Glutamatergic neuron (in vitro differentiated cells): ENCODE measurements at regions not wholly inside any gene's neighbourhood (a gene's known extent, or its start where the extent isn't known, plus 50 kb on each side); places are given as distances from the start of the nearest gene placed in this dataset.

Source experiments
- DNase-seq: peaks from one replicate; pipeline ENCODE4 v3.0.0; 2022
- H3K27ac Mint-ChIP-seq: one replicate; pipeline ENCODE4 v1.8.0; 2020; ENCODE audit warnings: mild to moderate bottlenecking, mixed read lengths, inconsistent platforms; ENCODE audit not compliant: unreplicated experiment
- H3K27me3 Mint-ChIP-seq: one replicate; pipeline ENCODE4 v1.8.0; 2020; ENCODE audit warnings: mild to moderate bottlenecking, moderate library complexity, mixed read lengths, inconsistent platforms; ENCODE audit not compliant: unreplicated experiment
- H3K36me3 Mint-ChIP-seq: one replicate; pipeline ENCODE4 v1.8.0; 2020; ENCODE audit warnings: mild to moderate bottlenecking, mixed read lengths, inconsistent platforms; ENCODE audit not compliant: unreplicated experiment
- H3K4me1 Mint-ChIP-seq: one replicate; pipeline ENCODE4 v1.8.0; 2020; ENCODE audit warnings: mild to moderate bottlenecking, low read depth, mixed read lengths, inconsistent platforms; ENCODE audit not compliant: unreplicated experiment
- H3K4me3 Mint-ChIP-seq: one replicate; pipeline ENCODE4 v1.8.0; 2020; ENCODE audit warnings: mild to moderate bottlenecking, mixed read lengths, inconsistent platforms; ENCODE audit not compliant: unreplicated experiment
- H3K9me3 Mint-ChIP-seq: one replicate; pipeline ENCODE4 v1.8.0; 2020; ENCODE audit warnings: mild to moderate bottlenecking, moderate library complexity, mixed read lengths, inconsistent platforms; ENCODE audit not compliant: unreplicated experiment
- TF ChIP-seq, protein P1 (sequence below): fragments of 200-600 bp; sonication (generic); IDR thresholded peaks from one replicate; pipeline ENCODE4 v1.5.0; 2021; ENCODE audit not compliant: partially characterized antibody, unreplicated experiment

DNA sequence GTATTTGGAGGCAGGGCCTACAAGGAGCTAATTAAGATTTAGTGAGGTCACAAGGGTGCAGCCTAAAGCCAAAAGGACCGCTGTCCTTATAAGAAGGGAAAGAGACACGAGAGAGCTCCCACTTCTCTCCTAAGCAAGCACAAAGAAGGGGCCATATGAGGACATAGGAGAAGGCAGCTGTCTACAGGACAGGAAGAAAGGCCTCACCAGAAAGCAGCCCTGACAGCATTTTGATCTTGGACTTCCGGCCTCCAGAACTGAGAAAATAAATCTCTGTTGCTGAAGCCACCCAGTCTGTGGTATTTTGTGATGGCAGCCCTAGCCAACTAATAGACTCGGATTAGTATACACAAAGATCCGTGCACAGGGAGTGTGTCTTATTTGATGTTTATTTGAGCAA is 139.7 kb downstream of the B3GNT2 start:
- H3K4me1 Mint-ChIP-seq: peaks cover 4% of the 10 kb centered on the region
- H3K36me3 Mint-ChIP-seq: no peaks in the 10 kb centered on the region
- H3K9me3 Mint-ChIP-seq: no peaks in the 10 kb centered on the region
- no peaks in the 10 kb centered on the region for H3K27me3 Mint-ChIP-seq
- no peak overlapping the region for H3K27ac Mint-ChIP-seq
- H3K4me3 Mint-ChIP-seq: no peak overlapping the region
- TF ChIP-seq, protein P1, sequence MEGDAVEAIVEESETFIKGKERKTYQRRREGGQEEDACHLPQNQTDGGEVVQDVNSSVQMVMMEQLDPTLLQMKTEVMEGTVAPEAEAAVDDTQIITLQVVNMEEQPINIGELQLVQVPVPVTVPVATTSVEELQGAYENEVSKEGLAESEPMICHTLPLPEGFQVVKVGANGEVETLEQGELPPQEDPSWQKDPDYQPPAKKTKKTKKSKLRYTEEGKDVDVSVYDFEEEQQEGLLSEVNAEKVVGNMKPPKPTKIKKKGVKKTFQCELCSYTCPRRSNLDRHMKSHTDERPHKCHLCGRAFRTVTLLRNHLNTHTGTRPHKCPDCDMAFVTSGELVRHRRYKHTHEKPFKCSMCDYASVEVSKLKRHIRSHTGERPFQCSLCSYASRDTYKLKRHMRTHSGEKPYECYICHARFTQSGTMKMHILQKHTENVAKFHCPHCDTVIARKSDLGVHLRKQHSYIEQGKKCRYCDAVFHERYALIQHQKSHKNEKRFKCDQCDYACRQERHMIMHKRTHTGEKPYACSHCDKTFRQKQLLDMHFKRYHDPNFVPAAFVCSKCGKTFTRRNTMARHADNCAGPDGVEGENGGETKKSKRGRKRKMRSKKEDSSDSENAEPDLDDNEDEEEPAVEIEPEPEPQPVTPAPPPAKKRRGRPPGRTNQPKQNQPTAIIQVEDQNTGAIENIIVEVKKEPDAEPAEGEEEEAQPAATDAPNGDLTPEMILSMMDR: no peak
- no peak for DNase-seq

DNA sequence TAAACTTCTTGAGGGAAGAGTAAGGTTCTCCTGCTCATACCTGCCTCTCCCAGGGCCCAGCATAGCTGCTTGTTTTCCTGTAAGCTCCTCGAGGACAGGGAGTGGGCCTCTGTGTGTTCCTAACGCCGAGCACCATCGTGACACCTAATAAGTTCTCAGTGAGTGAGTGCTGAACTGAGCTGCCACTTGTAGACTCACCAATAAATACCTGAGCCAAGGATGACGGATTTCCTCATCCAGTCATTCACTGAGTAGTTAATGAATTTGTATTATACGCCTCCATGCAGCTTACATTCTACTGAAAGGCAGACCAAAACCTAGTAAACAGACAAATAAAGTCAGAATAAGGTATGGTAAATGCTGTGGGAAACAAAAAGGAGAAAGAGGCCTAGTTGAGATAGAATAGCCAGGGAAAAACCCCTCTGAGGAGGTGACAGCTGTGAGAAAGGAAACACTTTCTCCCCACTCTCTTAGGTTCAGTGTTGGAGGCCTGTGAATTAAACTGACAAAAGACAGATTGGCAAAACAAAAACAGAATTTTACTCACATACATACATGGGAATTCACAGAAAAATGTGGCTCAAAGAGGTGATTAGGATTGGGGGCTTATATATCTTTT is 138.6 kb downstream of the B3GNT2 start:
- no peaks in the 10 kb centered on the region for H3K9me3 Mint-ChIP-seq
- H3K4me3 Mint-ChIP-seq: no peak overlapping the region
- DNase-seq: no peak
- H3K27ac Mint-ChIP-seq: no peak overlapping the region
- no peaks in the 10 kb centered on the region for H3K36me3 Mint-ChIP-seq
- TF ChIP-seq, protein P1: no peak
- peaks cover 4% of the 10 kb centered on the region for H3K4me1 Mint-ChIP-seq
- no peaks in the 10 kb centered on the region for H3K27me3 Mint-ChIP-seq

DNA sequence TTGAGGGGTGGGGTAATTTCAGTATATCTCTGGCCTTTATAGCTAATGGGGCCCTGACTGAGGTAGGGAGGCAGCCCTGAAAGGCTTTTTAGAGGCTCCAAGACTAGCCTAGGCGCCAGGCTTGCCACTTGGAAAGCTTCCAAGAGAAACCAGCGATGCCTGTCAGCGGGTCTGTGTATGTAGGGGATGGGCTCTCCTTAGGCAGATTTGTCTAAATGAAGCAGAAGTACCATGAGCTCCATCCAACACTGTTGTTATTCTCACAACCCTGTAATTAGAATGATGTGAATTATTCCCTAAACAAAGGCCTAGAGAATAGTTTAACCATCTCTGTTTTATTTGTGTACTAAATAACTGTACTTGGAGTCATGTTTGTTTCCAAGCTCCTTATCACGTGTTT is 138.1 kb downstream of the B3GNT2 start:
- no peak overlapping the region for H3K27ac Mint-ChIP-seq
- peaks cover 4% of the 10 kb centered on the region for H3K4me1 Mint-ChIP-seq
- H3K9me3 Mint-ChIP-seq: no peaks in the 10 kb centered on the region
- H3K36me3 Mint-ChIP-seq: no peaks in the 10 kb centered on the region
- no peak for DNase-seq
- TF ChIP-seq, protein P1: no peak
- no peaks in the 10 kb centered on the region for H3K27me3 Mint-ChIP-seq
- H3K4me3 Mint-ChIP-seq: no peak overlapping the region

DNA sequence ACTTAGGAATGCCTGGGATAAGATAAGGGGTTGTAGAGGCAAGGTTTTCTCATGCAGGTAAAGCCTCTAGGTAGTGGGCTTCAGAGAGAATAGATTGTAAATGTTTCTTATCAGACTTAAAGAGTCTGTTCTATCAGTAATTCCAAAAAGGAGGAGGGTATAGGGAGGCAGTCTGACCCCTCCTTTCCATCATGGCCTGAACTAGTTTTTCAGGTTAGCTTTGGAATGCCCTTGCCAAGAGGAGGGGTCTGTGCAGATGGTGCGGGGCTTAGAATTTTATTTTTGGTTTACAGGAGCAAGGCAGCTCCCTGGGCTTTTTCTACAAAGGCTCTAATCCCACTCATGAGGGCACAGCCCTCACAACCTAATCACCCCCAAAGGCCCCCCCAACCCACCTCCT is 135.0 kb downstream of the B3GNT2 start:
- Mint-ChIP-seq H3K9me3 (no peaks in the 10 kb centered on the region), H3K4me1 (no peaks in the 10 kb centered on the region), H3K27me3 (no peaks in the 10 kb centered on the region), H3K27ac (no peak overlapping the region), H3K4me3 (no peak overlapping the region), H3K36me3 (peaks cover 10% of the 10 kb centered on the region)
- no peak for DNase-seq
- TF ChIP-seq, protein P1: no peak

DNA sequence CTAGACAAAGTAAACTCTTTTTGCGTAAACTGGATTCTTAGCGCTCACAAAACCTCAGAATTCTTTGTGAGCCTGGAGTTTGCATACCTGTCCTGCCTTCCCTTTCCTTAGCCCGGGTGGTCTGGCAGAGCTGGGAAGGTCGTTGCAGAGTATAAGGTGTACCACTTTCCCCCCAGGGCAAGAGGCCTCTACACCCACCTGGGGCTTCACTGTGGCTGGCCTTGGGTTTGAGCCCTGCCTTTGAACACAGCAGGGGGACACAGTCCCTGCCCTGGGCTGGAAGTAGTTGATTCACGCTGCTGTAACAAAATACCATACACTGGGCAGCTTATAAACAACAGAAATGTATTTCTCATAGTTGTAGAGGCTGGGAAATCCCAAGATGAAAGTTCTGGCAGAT is 133.9 kb downstream of the B3GNT2 start:
- TF ChIP-seq, protein P1: no peak
- DNase-seq: no peak
- H3K4me1 Mint-ChIP-seq: no peaks in the 10 kb centered on the region
- no peaks in the 10 kb centered on the region for H3K9me3 Mint-ChIP-seq
- no peak overlapping the region for H3K27ac Mint-ChIP-seq
- H3K4me3 Mint-ChIP-seq: no peak overlapping the region
- no peaks in the 10 kb centered on the region for H3K27me3 Mint-ChIP-seq
- peaks cover 15% of the 10 kb centered on the region for H3K36me3 Mint-ChIP-seq
